HG03520 (cell line): ENCODE measurements at regions not wholly inside any gene's neighbourhood (a gene's known extent, or its start where the extent isn't known, plus 50 kb on each side); places are given as distances from the start of the nearest gene placed in this dataset.

ENCODE experiments used
- ATAC-seq: cut with Tn5 transposase; IDR thresholded peaks from one replicate; pipeline ENCODE4 v1.9.1; 2021; ENCODE audit warnings: mild to moderate bottlenecking, moderate library complexity; ENCODE audit not compliant: unreplicated experiment

DNA sequence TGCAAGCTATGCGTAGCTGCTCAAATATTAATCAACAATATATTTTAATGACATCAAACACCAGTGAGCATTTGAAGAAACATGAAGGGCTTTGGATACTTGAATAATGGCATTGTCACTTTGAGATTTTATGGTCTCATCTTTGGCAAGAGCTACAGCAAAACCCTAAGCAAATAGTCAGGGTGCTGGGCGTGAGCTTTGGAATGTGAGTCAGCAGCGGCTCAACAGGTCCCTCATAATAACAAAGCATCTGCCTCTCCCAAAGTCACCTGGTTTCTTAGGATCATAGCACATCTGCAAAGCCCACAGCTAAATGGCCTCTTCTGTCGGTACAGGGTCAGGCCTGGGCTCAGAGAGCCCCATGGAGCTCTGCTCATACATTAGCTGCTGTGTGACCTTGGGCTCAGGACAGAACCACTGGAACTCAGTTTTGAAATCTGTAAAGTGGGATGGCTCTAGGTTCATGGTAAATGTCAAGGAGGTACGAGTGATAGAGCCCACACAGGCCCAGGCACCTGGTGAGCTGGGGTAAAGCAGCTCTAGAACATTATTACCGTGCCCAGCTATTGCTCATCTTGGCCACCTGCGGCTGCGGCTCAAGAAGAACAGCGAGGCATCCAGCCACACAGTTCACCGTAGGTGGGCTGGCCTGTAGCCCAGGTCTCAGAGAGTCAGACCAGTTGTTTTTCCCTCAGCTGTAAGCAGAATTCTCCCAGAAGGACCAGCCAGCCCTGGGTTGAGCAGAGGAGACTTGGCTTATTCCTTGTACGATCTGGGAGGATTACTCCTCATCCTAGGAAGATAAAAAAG is 544.5 kb upstream of the CDH11 start:
- no peak for ATAC-seq

DNA sequence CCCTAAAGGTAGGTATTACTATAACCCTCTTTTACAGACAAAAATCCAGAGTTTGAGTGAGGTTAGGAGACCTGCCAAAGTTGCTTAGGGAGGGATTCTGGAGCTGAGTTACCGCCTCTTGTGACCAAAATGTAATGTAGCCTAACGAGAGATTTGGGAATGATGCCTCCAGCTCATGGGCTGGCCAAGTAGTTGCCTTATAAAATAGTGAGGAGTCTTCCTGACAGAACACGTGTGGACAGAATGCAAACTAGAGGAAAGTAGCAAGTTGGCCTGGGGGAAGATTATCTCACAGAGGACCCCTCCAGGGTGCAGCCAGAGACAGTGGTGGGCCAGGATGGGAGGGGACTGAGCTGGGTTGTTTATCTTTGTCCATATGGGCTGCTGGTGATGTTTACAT is 543.7 kb upstream of the CDH11 start:
- no peak for ATAC-seq

GRCh38 chr16:65663774-65664173 is 541.9 kb upstream of the CDH11 start:
- ATAC-seq: no peak

DNA sequence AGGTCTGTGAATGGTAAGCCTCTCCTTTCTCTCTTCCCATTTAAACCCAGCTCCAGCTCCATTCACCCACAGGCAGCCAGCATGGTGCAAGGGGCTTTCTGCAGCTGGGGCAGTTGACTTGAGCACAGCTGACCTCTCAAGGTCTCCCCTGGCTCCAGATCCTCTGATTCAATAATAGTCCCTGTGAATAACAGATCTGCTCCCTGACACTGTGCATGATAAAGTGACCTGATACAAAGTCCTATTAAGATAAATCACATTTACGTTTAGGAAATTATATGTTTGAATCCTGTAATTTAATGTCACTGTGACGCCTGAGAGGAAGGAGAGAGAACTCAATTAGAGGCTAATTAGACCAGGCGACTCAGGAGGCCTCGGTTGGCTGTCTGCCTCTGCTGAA is 540.4 kb upstream of the CDH11 start:
- no peak for ATAC-seq

GRCh38 chr16:65661558-65661957 is 539.7 kb upstream of the CDH11 start:
- ATAC-seq: no peak

GRCh38 chr16:65660390-65660789 is 538.5 kb upstream of the CDH11 start:
- no peak for ATAC-seq

DNA sequence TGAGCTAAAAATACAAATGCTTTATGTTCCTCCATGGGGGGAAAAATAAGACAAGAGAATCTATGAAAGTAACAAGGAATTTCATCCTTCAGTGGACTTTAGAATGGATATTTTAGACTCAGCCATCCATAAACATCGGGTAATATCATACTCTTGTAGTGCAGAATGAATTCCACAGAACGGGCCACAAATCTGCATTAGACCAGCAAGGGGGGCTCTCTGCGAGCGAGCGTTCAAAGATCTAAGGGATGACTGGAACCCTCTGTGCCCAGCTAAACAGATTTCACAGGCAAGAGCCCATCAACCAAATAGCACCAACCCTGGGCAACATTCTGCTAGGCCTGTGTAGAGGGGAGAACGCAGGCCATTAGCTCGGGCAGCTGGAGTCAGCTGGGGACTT is 537.9 kb upstream of the CDH11 start:
- ATAC-seq: no peak

DNA sequence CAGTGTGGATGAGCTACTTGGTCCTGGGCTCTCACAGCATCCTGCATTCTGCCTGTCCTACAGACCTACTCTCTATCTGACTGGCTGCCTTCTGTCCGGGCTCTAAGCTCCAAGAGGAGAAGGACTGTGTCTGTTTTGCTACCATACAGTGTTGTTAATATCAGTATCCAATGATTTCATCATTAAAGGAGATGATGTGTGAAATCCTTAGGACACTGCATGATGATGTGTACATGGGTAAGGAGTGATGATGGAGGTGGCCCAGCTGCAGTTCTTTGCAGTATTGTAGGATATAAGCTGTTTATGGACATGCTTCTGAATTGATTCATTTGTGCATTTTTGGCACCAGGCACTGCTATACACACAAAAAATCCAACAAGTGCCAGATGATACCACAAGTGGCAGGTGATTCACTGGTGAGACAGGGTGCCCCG is 536.9 kb upstream of the CDH11 start:
- no peak for ATAC-seq

GRCh38 chr16:65658349-65658748 is 536.5 kb upstream of the CDH11 start:
- no peak for ATAC-seq

DNA sequence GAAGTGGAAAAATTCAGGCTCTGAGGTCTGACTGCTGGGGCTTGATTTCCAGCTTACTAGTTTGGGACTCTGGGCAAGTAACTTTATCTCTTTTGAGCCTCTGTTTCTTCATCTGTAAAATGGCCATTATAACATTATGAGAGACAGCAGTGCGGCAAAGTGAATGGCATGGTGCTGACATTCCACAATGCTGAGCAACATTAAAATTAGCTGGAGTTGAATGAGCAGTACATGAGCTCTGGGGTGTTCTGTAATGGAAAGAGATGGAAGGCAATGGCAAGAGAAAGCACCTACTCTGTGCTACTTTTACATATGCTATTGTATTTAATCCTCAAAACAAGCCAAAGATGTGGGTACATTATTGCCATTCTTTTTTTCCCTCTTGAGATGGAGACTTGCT is 535.7 kb upstream of the CDH11 start:
- ATAC-seq: no peak

GRCh38 chr16:65657071-65657494 is 535.2 kb upstream of the CDH11 start:
- ATAC-seq: no peak

GRCh38 chr16:65655802-65656201 is 533.9 kb upstream of the CDH11 start:
- ATAC-seq: no peak

- ATAC-seq: no peak
Measured at GRCh38 chr16:65648101-65648500, 526.2 kb upstream of the CDH11 start.

- ATAC-seq: no peak
Measured at GRCh38 chr16:65644821-65645220, 523.0 kb upstream of the CDH11 start.

GRCh38 chr16:65641762-65642289 is 520.0 kb upstream of the CDH11 start:
- no peak for ATAC-seq

DNA sequence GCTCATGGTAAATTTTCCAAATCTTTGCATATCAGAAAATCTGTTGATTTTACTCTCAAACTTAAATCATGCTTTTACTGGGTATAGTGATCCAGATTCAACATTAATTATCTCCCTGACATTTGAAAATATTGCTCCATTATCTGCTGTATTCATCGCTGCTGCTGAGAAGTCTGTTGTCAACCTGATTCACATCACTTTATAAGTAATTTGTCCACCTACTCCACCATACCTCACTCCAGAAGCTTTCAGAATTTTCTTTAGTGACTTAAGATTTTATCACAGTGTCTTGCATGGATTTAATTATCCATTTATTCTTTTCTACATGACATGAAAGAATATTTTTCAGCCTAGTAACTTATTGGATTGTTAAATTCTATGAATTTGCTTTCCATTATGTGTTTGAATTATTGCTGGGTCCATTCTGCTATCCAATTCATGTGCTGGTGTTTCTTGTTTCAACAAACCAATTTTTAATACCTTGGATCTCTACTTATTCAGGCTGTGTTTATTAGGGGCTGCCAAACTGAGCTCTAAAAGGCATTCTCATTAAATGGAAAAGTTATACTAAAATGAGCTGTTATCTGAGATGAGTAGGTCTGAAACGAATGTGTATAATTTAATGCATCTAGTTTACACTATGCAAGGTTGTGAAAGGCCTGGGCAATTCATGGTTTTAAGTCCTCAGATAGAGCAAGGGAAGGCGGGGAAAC is 519.3 kb upstream of the CDH11 start:
- ATAC-seq: no peak

DNA sequence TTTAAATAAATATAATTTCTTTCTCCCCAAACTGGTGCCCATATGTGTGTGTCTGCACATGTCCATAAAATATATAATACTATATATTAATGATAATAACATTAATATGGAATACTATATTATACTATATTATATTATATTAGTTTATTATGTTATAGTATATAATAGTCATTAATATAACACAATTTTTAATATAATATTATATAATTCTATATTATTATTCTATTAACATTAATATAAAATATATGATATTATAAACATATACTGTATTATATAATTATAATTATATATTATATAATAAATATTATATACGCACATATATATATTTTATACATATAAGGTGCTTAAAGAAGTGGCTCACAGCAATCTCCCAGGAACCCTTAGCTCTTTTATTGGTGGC is 513.0 kb upstream of the CDH11 start:
- no peak for ATAC-seq

DNA sequence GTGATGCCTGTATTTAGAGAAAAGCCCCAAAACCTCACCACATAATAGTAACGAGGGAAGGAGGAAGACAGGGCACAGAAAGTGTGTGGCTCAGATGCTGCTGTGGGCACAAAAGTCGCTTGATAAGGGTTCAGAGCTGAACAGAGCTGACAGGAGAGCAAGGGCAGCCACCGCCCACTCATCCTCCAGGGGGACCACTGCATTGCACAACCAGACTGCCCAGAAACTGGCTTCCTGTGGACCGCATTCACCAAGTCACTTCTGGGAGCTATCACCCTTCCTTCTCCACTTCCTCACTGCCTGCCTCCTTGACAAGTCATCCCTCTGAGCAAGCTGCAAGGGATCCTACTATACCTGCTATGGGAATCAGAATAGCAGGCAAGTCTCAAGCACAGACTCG is 512.4 kb upstream of the CDH11 start:
- no peak for ATAC-seq

- ATAC-seq: no peak
Measured at GRCh38 chr16:65624666-65625065, 502.8 kb upstream of the CDH11 start.

GRCh38 chr16:65624229-65624628 is 502.4 kb upstream of the CDH11 start:
- no peak for ATAC-seq

DNA sequence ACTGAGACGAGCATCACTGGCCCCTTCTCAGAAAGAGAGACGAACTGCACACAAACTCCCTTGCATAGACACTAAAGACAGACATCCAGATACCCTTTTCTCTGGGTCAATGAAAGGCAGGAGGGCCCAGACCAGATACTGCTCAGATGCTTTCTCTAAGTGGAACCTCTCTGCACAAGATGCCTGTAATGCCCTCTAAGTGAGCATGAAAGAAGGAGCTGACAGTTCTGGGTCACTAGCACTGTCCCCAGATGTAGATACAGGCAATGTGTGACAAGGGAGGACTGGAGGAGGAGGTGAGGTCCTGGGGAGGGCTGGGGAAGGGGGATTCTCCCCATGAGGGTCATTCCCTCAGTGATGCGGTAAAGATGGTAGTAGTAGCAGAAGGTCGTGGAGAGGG is 501.0 kb upstream of the CDH11 start:
- ATAC-seq: no peak

DNA sequence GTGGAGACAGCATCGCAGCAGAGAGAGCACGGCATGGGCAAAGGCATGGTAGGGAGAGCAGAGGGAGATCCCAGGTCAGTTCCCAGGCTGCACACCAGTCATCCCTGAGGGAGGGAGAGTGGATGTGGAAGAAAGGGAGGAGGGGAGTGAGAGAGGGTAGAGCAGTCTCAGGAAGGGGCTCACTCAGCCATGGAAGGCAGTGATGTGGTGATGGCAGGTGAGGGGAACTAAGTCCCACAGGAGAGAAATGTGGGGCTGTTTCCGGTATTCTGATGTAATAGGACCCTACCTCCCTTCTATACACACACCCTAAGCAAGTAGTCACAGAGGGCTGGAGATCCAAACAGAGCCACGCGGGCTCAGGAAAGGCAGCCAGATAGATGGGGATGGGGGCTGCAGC is 500.3 kb upstream of the CDH11 start:
- ATAC-seq: no peak
